Skeletal muscle cell (primary cell): ENCODE measurements at regions not wholly inside any gene's neighbourhood (a gene's known extent, or its start where the extent isn't known, plus 50 kb on each side); places are given as distances from the start of the nearest gene placed in this dataset.

Experiments used
- DNase-seq: peaks from one replicate; pipeline ENCODE4 v3.0.0-alpha.2; 2010; ENCODE audit warnings: low read depth
- H3K4me3 ChIP-seq: 2 replicates; pipeline ENCODE4 v1.5.1; 2011; ENCODE audit warnings: low read depth, mild to moderate bottlenecking, control low read depth, low read length, moderate library complexity

DNA sequence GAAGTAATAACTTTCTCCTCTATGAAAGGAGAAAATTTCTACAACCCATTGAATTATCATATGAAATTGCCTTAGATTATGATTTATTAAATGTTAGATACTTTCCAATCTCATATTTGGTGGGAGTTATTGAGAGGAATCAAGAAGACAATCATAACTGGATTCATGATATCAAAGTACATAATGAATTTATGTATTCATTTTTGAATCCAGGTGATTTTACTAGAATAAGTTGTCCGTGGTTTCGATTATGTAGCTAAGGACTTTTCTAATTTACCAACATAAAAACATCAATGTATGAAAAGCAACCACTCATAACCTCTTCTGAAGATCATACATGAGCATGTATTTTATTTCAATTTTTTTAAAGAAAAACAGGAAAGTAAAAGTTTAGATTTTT lies 1225.0 kb upstream of the MIR17HG start:
- DNase-seq, result no peak
- no peak overlapping the region for H3K4me3 ChIP-seq

GRCh38 chr13:90135558-90135957 lies 1211.9 kb upstream of the MIR17HG start:
- no peak overlapping the region for H3K4me3 ChIP-seq
- DNase-seq, result no peak

DNA sequence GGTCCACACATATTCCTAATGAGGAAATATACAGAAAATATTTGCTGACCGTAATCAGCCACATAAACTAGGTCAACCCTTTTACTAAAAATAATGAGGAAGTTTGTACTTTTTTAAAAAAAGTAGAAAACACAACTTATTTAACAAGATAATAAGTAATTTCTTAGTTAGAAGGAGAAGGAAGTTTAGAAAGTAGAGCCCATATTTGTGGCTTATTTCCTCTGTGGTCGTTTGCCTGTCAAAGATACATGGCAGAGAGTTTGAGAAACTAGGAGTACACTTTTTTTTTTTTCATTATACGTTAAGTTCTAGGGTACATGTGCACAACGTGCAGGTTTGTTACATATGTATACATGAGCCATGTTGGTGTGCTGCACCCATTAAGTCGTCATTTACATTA lies 1205.2 kb upstream of the MIR17HG start:
- H3K4me3 ChIP-seq, result no peak overlapping the region
- DNase-seq, result no peak

DNA sequence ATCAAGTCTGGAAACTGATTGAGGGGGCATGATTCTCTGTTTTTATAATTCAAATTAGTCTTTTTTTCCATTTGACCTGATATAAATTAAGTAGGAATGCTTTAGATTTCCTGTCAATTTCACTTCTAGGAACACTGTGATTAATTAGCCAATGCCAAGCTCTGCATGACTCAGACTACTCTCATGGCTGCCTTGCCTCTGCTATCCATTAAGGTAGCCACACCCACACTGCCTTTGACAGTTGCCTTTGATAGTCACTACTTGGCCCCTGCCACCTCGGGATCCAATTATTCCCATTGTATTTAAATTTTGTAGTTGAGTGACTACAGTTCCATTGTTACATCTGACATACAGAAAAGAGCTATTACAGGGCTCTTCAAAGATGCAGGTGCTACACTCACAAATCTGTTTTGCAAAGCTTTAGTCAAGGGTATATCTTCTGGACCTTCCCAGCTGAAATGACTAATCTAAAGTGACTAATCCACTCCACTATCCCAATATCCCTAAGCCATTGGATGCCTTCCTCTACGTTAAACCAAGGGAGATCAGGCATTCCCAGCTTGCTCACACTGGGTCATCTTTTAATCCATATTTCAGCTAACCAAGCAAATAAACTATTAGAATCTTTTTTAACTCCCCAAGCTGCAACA lies 1193.1 kb upstream of the MIR17HG start:
- H3K4me3 ChIP-seq, result no peak overlapping the region
- DNase-seq, result no peak

GRCh38 chr13:90156390-90156789 lies 1191.1 kb upstream of the MIR17HG start:
- DNase-seq, result no peak
- H3K4me3 ChIP-seq, result no peak overlapping the region

DNA sequence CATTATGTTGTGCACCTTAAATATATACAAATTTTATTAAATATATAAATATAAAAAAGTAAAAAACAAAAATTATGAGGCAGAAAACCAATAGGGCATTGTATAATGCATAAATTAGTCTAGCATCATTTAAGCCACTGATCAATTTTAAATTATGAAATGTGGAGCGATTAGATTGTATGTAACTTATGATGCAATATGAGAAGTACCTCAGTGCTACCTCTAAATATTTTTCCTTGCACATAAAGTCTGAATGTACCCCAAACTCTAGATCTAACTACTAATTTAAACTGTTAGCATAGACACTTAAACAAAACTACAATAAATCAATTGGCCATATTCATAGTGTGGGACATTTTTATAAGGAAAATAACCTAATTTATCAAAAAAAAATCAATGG lies 1178.5 kb upstream of the MIR17HG start:
- no peak overlapping the region for H3K4me3 ChIP-seq
- no peak for DNase-seq

GRCh38 chr13:90170208-90170607 lies 1177.3 kb upstream of the MIR17HG start:
- no peak overlapping the region for H3K4me3 ChIP-seq
- DNase-seq, result no peak

- no peak overlapping the region for H3K4me3 ChIP-seq
- DNase-seq, result peak; percentile 5
These were observed 1175.8 kb upstream of the MIR17HG start for GRCh38 chr13:90171649-90172048.

GRCh38 chr13:90177512-90177911 lies 1170.0 kb upstream of the MIR17HG start:
- no peak overlapping the region for H3K4me3 ChIP-seq
- no peak for DNase-seq

DNA sequence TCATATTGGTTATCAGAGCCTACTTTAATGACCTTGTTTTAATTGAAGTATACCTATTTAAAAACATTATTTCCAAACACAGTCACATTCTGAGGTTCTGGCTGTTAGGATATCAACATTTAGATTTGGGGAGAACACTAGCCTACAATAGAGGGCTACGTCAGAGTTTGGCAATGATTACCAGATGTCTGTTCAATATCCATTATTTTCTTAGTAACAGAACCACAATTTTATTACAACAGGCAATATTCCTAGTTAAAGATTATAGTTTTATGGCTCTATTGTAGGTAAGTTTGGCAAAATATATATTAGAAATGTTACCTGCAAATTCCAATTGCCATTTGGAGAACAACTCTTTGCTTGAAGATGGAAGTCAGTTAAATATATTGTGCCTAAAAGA lies 1163.1 kb upstream of the MIR17HG start:
- no peak for DNase-seq

DNA sequence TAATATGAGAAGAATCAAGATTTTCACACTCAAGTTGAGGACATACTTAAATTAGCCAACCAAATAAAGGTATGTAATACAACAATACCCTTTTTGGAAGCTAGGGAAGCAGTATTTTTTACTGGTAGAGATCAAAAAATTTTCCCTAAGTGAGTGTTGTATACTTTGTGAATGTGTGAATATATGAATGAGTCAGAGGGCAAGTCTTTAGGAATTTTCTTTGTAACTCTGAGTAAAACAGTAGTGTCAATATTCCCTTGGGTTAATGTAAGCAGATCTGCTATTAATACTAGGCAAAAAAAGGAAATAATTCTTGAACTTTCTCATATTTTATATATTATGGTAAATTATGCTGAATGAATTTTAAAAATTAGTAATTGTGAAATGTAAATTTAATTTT lies 1161.8 kb upstream of the MIR17HG start:
- H3K4me3 ChIP-seq, result no peak overlapping the region
- DNase-seq, result no peak

More for the DNA sequence above, 1163.1 kb upstream of the MIR17HG start:
- H3K4me3 ChIP-seq, result no peak overlapping the region

GRCh38 chr13:90187478-90188350 lies 1159.8 kb upstream of the MIR17HG start:
- DNase-seq, result no peak
- H3K4me3 ChIP-seq, result no peak overlapping the region

- DNase-seq, result no peak
- no peak overlapping the region for H3K4me3 ChIP-seq
These were observed 1159.2 kb upstream of the MIR17HG start for GRCh38 chr13:90188351-90188636.

DNA sequence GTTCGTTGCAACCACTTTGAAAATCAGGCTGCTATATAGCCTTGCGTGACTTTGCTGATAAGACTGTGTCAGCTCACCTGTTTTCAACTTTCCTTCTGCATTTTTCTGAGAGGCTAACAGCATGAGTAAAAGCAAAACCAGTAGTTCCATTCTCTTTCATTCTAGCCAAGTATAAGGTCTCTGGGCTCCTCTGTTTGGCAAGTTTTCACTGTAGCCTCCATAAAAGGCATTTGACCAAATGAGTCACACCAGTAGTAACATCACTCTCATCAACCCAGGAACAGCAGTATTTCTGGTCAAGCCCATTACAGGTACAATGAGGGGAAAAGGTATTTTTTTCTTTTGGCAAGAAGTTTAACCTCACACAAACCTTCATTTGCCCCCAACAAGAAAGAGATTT lies 1149.8 kb upstream of the MIR17HG start:
- H3K4me3 ChIP-seq, result no peak overlapping the region
- DNase-seq, result peak; percentile 54

DNA sequence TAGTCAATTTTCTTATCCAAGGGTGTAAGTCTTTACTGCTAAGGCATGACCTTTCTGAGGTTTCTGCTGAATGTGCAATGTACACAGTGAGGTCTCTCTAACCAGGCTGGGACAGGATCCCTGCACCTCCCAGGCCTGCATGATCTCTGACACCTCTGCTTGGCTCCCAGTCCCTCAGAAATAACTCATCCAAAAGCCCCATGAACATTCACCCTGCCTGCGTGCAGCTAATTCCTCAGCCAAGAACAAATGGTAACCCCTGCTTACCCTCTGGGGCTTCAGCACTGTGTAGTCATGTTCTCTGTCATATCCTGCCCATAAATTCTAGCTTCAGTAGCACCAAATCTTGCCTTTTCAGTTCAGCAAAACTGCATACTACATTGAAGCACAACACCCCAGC lies 1146.3 kb upstream of the MIR17HG start:
- peak; percentile 96 for DNase-seq
- no peak overlapping the region for H3K4me3 ChIP-seq

GRCh38 chr13:90201676-90202460 lies 1145.6 kb upstream of the MIR17HG start:
- DNase-seq, result peak; percentile 41
- no peak overlapping the region for H3K4me3 ChIP-seq

DNA sequence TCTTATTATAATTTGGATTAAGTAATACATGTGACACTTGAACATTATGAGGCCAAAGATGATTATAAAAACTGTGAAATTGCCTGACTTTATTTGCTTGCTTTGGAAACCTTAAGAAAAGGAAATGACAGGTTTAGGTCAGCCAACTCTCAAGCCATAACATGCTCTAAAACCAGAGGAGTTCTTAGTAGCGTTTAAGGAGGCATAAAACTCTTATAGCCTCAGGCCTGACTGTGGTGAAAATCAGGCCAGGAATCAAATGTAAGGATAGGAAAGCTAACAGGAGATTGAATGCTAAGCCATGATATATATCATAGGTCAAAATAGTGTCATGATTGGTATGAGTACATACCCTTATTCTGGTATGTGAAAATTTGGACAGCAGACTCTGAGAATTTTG lies 1142.4 kb upstream of the MIR17HG start:
- no peak for DNase-seq
- no peak overlapping the region for H3K4me3 ChIP-seq

GRCh38 chr13:90205911-90206310 lies 1141.6 kb upstream of the MIR17HG start:
- no peak overlapping the region for H3K4me3 ChIP-seq
- no peak for DNase-seq

DNA sequence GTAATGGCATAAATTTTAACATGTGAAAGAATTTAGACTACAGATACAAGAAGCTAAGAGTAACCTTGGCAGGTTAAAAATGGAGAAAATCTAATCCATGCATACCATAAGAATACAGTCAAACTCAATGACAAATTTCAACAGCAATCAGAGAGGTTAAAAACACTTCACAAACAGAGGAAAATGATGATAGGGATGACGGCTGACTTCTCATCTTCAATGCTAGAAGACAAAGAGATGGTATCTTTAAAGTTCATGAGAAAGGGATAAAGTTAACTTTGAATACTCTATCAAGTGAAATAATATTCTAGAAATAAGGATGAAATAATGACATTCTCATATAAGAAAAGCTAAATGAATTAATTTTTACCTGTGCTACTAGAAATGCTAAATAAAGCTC lies 1130.2 kb upstream of the MIR17HG start:
- no peak overlapping the region for H3K4me3 ChIP-seq
- no peak for DNase-seq

GRCh38 chr13:90222758-90223157 lies 1124.7 kb upstream of the MIR17HG start:
- no peak overlapping the region for H3K4me3 ChIP-seq
- DNase-seq, result no peak
